ENCODE measurements at regions not wholly inside any gene's neighbourhood (a gene's known extent, or its start where the extent isn't known, plus 50 kb on each side); places are given as distances from the start of the nearest gene placed in this dataset.
"Not testable (repeated sequence)": the region's sequence is repeated elsewhere in the genome, so short reads cannot be mapped to it uniquely, and the experiment has no call there.

GRCh38 chrX:46244451-46244850 is 300.8 kb downstream of the ZNF674 start:
- no peak overlapping the region for H3K4me3 ChIP-seq (ENCODE audit: low read depth, low read length)
- TF ChIP-seq CTCF (IDR thresholded peaks at IDR 0.05; ENCODE audit: borderline replicate concordance, insufficient read depth, low read depth, low read length), result no peak

- no peak for TF ChIP-seq CTCF (IDR thresholded peaks at IDR 0.05; ENCODE audit: borderline replicate concordance, insufficient read depth, low read depth, low read length)
- no peak overlapping the region for H3K4me3 ChIP-seq (ENCODE audit: low read depth, low read length)
These were observed 308.8 kb downstream of the ZNF674 start for GRCh38 chrX:46236411-46236810.

GRCh38 chrX:46235778-46236177 is 309.4 kb downstream of the ZNF674 start:
- no peak for TF ChIP-seq CTCF (IDR thresholded peaks at IDR 0.05; ENCODE audit: borderline replicate concordance, insufficient read depth, low read depth, low read length)
- no peak overlapping the region for H3K4me3 ChIP-seq (ENCODE audit: low read depth, low read length)

GRCh38 chrX:46234775-46235174 is 310.4 kb downstream of the ZNF674 start:
- no peak overlapping the region for H3K4me3 ChIP-seq (ENCODE audit: low read depth, low read length)
- no peak for TF ChIP-seq CTCF (IDR thresholded peaks at IDR 0.05; ENCODE audit: borderline replicate concordance, insufficient read depth, low read depth, low read length)

- TF ChIP-seq CTCF (IDR thresholded peaks at IDR 0.05; ENCODE audit: borderline replicate concordance, insufficient read depth, low read depth, low read length), result no peak
These were observed 316.8 kb downstream of the ZNF674 start for GRCh38 chrX:46228389-46228788.

GRCh38 chrX:46226422-46226821 is 318.8 kb downstream of the ZNF674 start:
- TF ChIP-seq CTCF (IDR thresholded peaks at IDR 0.05; ENCODE audit: borderline replicate concordance, insufficient read depth, low read depth, low read length), result no peak
- H3K4me3 ChIP-seq (ENCODE audit: low read depth, low read length), result no peak overlapping the region

More at GRCh38 chrX:46228389-46228788, 316.8 kb downstream of the ZNF674 start:
- H3K4me3 ChIP-seq (ENCODE audit: low read depth, low read length), result no peak overlapping the region

GRCh38 chrX:46223499-46223898 is 321.7 kb downstream of the ZNF674 start:
- not testable (repeated sequence) for H3K4me3 ChIP-seq (ENCODE audit: low read depth, low read length)

GRCh38 chrX:46220822-46221221 is 324.4 kb downstream of the ZNF674 start:
- no peak overlapping the region for H3K4me3 ChIP-seq (ENCODE audit: low read depth, low read length)
- TF ChIP-seq CTCF (IDR thresholded peaks at IDR 0.05; ENCODE audit: borderline replicate concordance, insufficient read depth, low read depth, low read length), result no peak
